ENCODE measurements at regions not wholly inside any gene's neighbourhood (a gene's known extent, or its start where the extent isn't known, plus 50 kb on each side); places are given as distances from the start of the nearest gene placed in this dataset.

- Histone ChIP-seq H3K27ac (replicated peaks) (no peak overlapping the region), H3K27me3 (ENCODE audit: low read depth) (peaks cover 98% of the 10 kb centered on the region), H3K9me3 (replicated peaks) (no peaks in the 10 kb centered on the region), H3K4me3 (no peak overlapping the region), H3K4me1 (no peaks in the 10 kb centered on the region), H3K36me3 (no peaks in the 10 kb centered on the region)
- TF ChIP-seq, protein P1, sequence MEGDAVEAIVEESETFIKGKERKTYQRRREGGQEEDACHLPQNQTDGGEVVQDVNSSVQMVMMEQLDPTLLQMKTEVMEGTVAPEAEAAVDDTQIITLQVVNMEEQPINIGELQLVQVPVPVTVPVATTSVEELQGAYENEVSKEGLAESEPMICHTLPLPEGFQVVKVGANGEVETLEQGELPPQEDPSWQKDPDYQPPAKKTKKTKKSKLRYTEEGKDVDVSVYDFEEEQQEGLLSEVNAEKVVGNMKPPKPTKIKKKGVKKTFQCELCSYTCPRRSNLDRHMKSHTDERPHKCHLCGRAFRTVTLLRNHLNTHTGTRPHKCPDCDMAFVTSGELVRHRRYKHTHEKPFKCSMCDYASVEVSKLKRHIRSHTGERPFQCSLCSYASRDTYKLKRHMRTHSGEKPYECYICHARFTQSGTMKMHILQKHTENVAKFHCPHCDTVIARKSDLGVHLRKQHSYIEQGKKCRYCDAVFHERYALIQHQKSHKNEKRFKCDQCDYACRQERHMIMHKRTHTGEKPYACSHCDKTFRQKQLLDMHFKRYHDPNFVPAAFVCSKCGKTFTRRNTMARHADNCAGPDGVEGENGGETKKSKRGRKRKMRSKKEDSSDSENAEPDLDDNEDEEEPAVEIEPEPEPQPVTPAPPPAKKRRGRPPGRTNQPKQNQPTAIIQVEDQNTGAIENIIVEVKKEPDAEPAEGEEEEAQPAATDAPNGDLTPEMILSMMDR (IDR thresholded peaks at IDR 0.05; ENCODE audit: borderline replicate concordance), result no peak
- no peak for DNase-seq
- intact Hi-C loops (cut with micrococcal nuclease), result no loop called here
Measured at GRCh38 chr5:73317523-73317922, 131.1 kb downstream of the FOXD1 start.

- intact Hi-C loops (cut with micrococcal nuclease), result no loop called here
- TF ChIP-seq, protein P1 (IDR thresholded peaks at IDR 0.05; ENCODE audit: borderline replicate concordance), result no peak
- H3K27me3 ChIP-seq (ENCODE audit: low read depth), result peaks cover 100% of the 10 kb centered on the region
- peaks cover 12% of the 10 kb centered on the region for H3K4me1 ChIP-seq
- no peak for DNase-seq
- H3K36me3 ChIP-seq, result no peaks in the 10 kb centered on the region
- no peak overlapping the region for H3K4me3 ChIP-seq
- no peaks in the 10 kb centered on the region for H3K9me3 ChIP-seq (replicated peaks)
- H3K27ac ChIP-seq (replicated peaks), result no peak overlapping the region
Measured at GRCh38 chr5:73314395-73315257, 134.0 kb downstream of the FOXD1 start.

GRCh38 chr5:73312872-73313510 is 135.6 kb downstream of the FOXD1 start:
- H3K27me3 ChIP-seq (ENCODE audit: low read depth), result peaks cover 100% of the 10 kb centered on the region
- H3K27ac ChIP-seq (replicated peaks), result no peak overlapping the region
- no peak overlapping the region for H3K4me3 ChIP-seq
- H3K9me3 ChIP-seq (replicated peaks), result no peaks in the 10 kb centered on the region
- DNase-seq, result no peak
- peaks cover 12% of the 10 kb centered on the region for H3K4me1 ChIP-seq
- no peaks in the 10 kb centered on the region for H3K36me3 ChIP-seq
- TF ChIP-seq, protein P1 (IDR thresholded peaks at IDR 0.05; ENCODE audit: borderline replicate concordance), result no peak
- intact Hi-C loops (cut with micrococcal nuclease), result no loop called here

DNA sequence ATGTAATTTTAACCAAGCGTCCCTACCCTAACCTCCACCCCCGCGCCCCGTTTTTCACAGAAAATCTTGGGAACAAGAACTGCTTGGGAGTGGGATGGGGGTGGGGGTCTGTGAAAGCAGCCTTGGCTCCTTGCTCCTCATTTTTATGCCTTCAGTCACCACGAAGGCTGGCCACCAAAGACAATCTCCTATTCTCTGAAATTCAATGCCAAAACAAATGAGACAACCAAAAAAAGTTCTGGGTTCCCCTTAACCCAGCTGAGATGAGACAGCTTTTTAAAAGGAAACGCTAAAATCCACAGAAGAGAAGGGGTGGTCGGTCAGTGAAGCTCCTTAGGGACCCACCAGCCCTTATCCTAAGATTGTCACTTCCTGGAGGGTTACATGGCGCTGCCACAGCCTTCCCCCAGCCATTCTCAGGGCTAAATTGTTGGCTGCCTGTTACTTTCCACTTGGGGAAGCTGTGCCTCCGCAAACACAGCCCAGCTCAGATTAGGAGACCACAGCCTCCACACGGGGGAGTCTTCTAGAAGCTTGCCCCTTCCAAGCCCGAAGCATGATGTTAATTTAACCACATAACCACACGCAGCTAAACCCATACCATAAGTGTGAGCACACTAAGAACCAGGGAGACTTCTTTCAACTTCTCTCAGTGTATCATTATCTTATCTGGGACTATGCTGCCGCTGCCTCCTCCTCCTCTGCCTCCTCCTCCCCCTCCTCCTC is 136.3 kb downstream of the FOXD1 start:
- intact Hi-C loops (cut with micrococcal nuclease), result no loop called here
- Histone ChIP-seq H3K4me1 (peaks cover 12% of the 10 kb centered on the region), H3K27ac (replicated peaks) (no peak overlapping the region), H3K4me3 (peak overlapping the region; percentile 45), H3K36me3 (no peaks in the 10 kb centered on the region), H3K9me3 (replicated peaks) (no peaks in the 10 kb centered on the region), H3K27me3 (ENCODE audit: low read depth) (peaks cover 100% of the 10 kb centered on the region)
- TF ChIP-seq, protein P1 (IDR thresholded peaks at IDR 0.05; ENCODE audit: borderline replicate concordance), result no peak
- no peak for DNase-seq

- Histone ChIP-seq H3K4me3 (peak overlapping the region; percentile 45), H3K27me3 (ENCODE audit: low read depth) (peaks cover 100% of the 10 kb centered on the region), H3K9me3 (replicated peaks) (no peaks in the 10 kb centered on the region), H3K4me1 (peaks cover 12% of the 10 kb centered on the region), H3K27ac (replicated peaks) (no peak overlapping the region), H3K36me3 (no peaks in the 10 kb centered on the region)
- TF ChIP-seq, protein P1 (IDR thresholded peaks at IDR 0.05; ENCODE audit: borderline replicate concordance), result no peak
- intact Hi-C loops (cut with micrococcal nuclease), result no loop called here
- no peak for DNase-seq
Measured at GRCh38 chr5:73311291-73312110, 137.1 kb downstream of the FOXD1 start.
